Endothelial cell of umbilical vein (primary cell): ENCODE measurements at regions not wholly inside any gene's neighbourhood (a gene's known extent, or its start where the extent isn't known, plus 50 kb on each side); places are given as distances from the start of the nearest gene placed in this dataset.

ENCODE experiments used
- BruUV-seq: library from RNA; stranded (reverse); fragments of 400-500 nt; replicated peaks from 2 replicates; lab custom pipeline; 2021; lab: Mats Ljungman, UMichigan
- CTCF ChIA-PET: fragments of 300-600, 350-600 bp; sonication (Branson Sonifier 250); formaldehyde crosslinking; loops from one replicate; lab custom pipeline; 2021; ENCODE audit warnings: antibody characterized with exemption, inconsistent platforms; lab: Charles Lee
- POLR2A ChIA-PET: fragments of 300-600, 350-600 bp; sonication (Branson Sonifier 250); formaldehyde crosslinking; loops from one replicate; lab custom pipeline; 2021; ENCODE audit warnings: antibody characterized with exemption, inconsistent platforms; lab: Charles Lee
- DNase-seq: peaks from one replicate; pipeline ENCODE4 v3.0.0-alpha.2; 2011; ENCODE audit warnings: low read depth, low spot score
- FAIRE-seq: peaks from 2 replicates; lab custom pipeline; 2011; peaks lifted over from hg19 to GRCh38; lab: Jason Lieb, UNC
- H2AFZ ChIP-seq: 2 replicates; pipeline ENCODE4 v1.6.0; 2012; ENCODE audit warnings: low read depth, low read length, control low read depth, inconsistent platforms
- H3K27ac ChIP-seq: 2 replicates; pipeline ENCODE4 v1.5.1; 2011; ENCODE audit warnings: low read depth, mild to moderate bottlenecking, control low read depth, low read length, moderate library complexity; ENCODE audit not compliant: insufficient read depth
- H3K27me3 ChIP-seq, 2 experiments: 2 replicates each; pipeline versions ENCODE4 v1.6.0 to v1.6.1; 2011; ENCODE audit warnings: low read length in 2 of 2, mixed read lengths in 1 of 2; ENCODE audit not compliant: control insufficient read depth in 2 of 2, insufficient read depth in 2 of 2
- H3K36me3 ChIP-seq, 2 experiments: 2 replicates in 1 of 2; 3 replicates in 1 of 2; pipeline ENCODE4 v1.5.1; 2011; ENCODE audit warnings: low read length in 2 of 2, mild to moderate bottlenecking in 1 of 2, moderate library complexity in 1 of 2; ENCODE audit not compliant: control insufficient read depth in 2 of 2, insufficient read depth in 2 of 2; ENCODE audit errors: extremely low read depth in 1 of 2
- H3K4me1 ChIP-seq: 3 replicates; pipeline ENCODE4 v1.5.1; 2011; ENCODE audit warnings: mild to moderate bottlenecking, low read length; ENCODE audit not compliant: control insufficient read depth, insufficient read depth; ENCODE audit errors: extremely low read depth
- H3K4me2 ChIP-seq: 2 replicates; pipeline ENCODE4 v1.6.1; 2011; ENCODE audit warnings: low read length, control low read depth, mixed read lengths; ENCODE audit not compliant: insufficient read depth
- H3K4me3 ChIP-seq, 3 experiments: fragments of 200-600 bp in 1 of 3; sonication (generic), shearing (Covaris generic) in 1 of 3; replicated peaks in 1 of 3; 2 replicates each; pipeline ENCODE4 v1.5.1; 2011 to 2016; ENCODE audit warnings: control low read depth in 3 of 3, low read length in 3 of 3, mild to moderate bottlenecking in 2 of 3, inconsistent platforms in 1 of 3, low read depth in 1 of 3, moderate library complexity in 1 of 3; ENCODE audit not compliant: insufficient read depth in 1 of 3
- H3K79me2 ChIP-seq: 2 replicates; pipeline ENCODE4 v1.6.0; 2012; ENCODE audit warnings: low read length, inconsistent platforms; ENCODE audit not compliant: control insufficient read depth, insufficient read depth
- H3K9ac ChIP-seq: replicated peaks from 2 replicates; pipeline ENCODE3; 2011; ENCODE audit warnings: low read length, control low read depth; ENCODE audit not compliant: insufficient read depth; ENCODE audit errors: extremely low read depth
- H3K9me1 ChIP-seq: replicated peaks from 3 replicates; pipeline ENCODE4 v1.6.0; 2011; ENCODE audit warnings: mild to moderate bottlenecking, low read length; ENCODE audit not compliant: control insufficient read depth, insufficient read depth; ENCODE audit errors: extremely low read depth
- H3K9me3 ChIP-seq: replicated peaks from 2 replicates; pipeline ENCODE4 v1.5.1; 2012; ENCODE audit warnings: low read length, inconsistent platforms; ENCODE audit not compliant: control insufficient read depth, insufficient read depth
- H4K20me1 ChIP-seq: replicated peaks from 2 replicates; pipeline ENCODE3; 2011; ENCODE audit warnings: mild to moderate bottlenecking, low read length; ENCODE audit not compliant: control insufficient read depth, insufficient read depth; ENCODE audit errors: extremely low read depth
- CTCF ChIP-seq, 2 donors: IDR thresholded peaks; 1 replicate in 1 of 2; 2 replicates in 1 of 2; pipeline ENCODE4 v1.5.1; 2011; ENCODE audit warnings: low read length in 2 of 2, mild to moderate bottlenecking in 2 of 2, moderate library complexity in 2 of 2, control low read depth in 1 of 2, inconsistent platforms in 1 of 2, low read depth in 1 of 2; ENCODE audit not compliant: insufficient read depth in 1 of 2; ENCODE audit errors: extremely low read depth in 1 of 2
- EZH2 ChIP-seq: IDR thresholded peaks from 2 replicates; pipeline ENCODE4 v1.6.1; 2012; ENCODE audit warnings: borderline replicate concordance, low read depth, mild to moderate bottlenecking, moderate library complexity, low read length, inconsistent platforms; ENCODE audit not compliant: severe bottlenecking
- FOS ChIP-seq: IDR thresholded peaks from 2 replicates; pipeline ENCODE4 v1.6.1; 2011; ENCODE audit warnings: mild to moderate bottlenecking, low read length, moderate library complexity, borderline replicate concordance; ENCODE audit not compliant: insufficient read depth
- GATA2 ChIP-seq: IDR thresholded peaks from 2 replicates; pipeline ENCODE4 v1.7.0; 2011; ENCODE audit warnings: low read depth, mild to moderate bottlenecking, moderate library complexity, mixed read lengths, low read length; ENCODE audit not compliant: insufficient read length, insufficient read depth
- JUN ChIP-seq: IDR thresholded peaks from 2 replicates; pipeline ENCODE4 v1.6.1; 2011; ENCODE audit warnings: borderline replicate concordance, low read depth; ENCODE audit not compliant: insufficient read length, insufficient read depth
- MAX ChIP-seq: IDR thresholded peaks from 2 replicates; pipeline ENCODE4 v1.6.1; 2011; ENCODE audit not compliant: insufficient read depth, insufficient read length
- MYC ChIP-seq: IDR thresholded peaks from one replicate; pipeline ENCODE4 v1.6.1; 2011; ENCODE audit warnings: mild to moderate bottlenecking, low read depth, low read length
- POLR2A ChIP-seq: IDR thresholded peaks from 2 replicates; pipeline ENCODE4 v1.6.1; 2012; ENCODE audit warnings: low read depth, mild to moderate bottlenecking, control low read depth, low read length
- POLR2AphosphoS5 ChIP-seq: IDR thresholded peaks from 2 replicates; pipeline ENCODE4 v1.6.1; 2012; ENCODE audit warnings: low read depth, mild to moderate bottlenecking, control low read depth, low read length, moderate library complexity; ENCODE audit not compliant: insufficient read depth
- dilution Hi-C: fragments of 300-500 bp; cut with MboI; formaldehyde crosslinking; loops from one replicate; pipeline ENCODE4 v1.15.0; 2019; ENCODE audit warnings: low sequenced_read_pairs; ENCODE audit not compliant: extremely low pct_ligation_motif_present
- intact Hi-C: fragments of 100-400 bp; cut with micrococcal nuclease; formaldehyde crosslinking; loops from one replicate; pipeline ENCODE4 v1.10.0; 2022

- TF ChIP-seq POLR2A (no peak), GATA2 (no peak), MAX (no peak), CTCF (IDR thresholded peaks at IDR 0.05; ENCODE audit: extremely low read depth in 1 of 2, insufficient read depth in 1 of 2, low read depth in 1 of 2, low read length in 2 of 2) (no peak), JUN (no peak), MYC (no peak), FOS (no peak), EZH2 (no peak), POLR2AphosphoS5 (no peak)
- ChIA-PET POLR2A (no interaction called here), CTCF (no interaction called here)
- Histone ChIP-seq H3K9ac (no peak overlapping the region), H3K27ac (no peak overlapping the region), H3K27me3 (no peaks in the 10 kb centered on the region), H3K79me2 (no peaks in the 10 kb centered on the region), H3K36me3 (no peaks in the 10 kb centered on the region), H3K9me3 (no peaks in the 10 kb centered on the region), H3K4me3 (no peak overlapping the region), H2AFZ (no peak overlapping the region), H3K4me1 (no peaks in the 10 kb centered on the region), H4K20me1 (no peaks in the 10 kb centered on the region), H3K9me1 (no peaks in the 10 kb centered on the region), H3K4me2 (no peak overlapping the region)
- FAIRE-seq (no peak), DNase-seq (no peak)
- dilution Hi-C loops, result no loop called here
- intact Hi-C loops, result no loop called here
- BruUV-seq, result no TSS peak
These were observed 136.8 kb upstream of the C14orf180 start for GRCh38 chr14:104442631-104443390.
